ENCODE measurements at regions not wholly inside any gene's neighbourhood (a gene's known extent, or its start where the extent isn't known, plus 50 kb on each side); places are given as distances from the start of the nearest gene placed in this dataset.

GRCh38 chr2:217746808-217747207 lies 256.0 kb downstream of the TNS1 start:
- 58% methylated on average over 3 of the region's 3 CpGs for WGBS (ENCODE audit: low lambda C conversion rate)
- no peaks in the 10 kb centered on the region; the same call in 1 of the 2 replicates for H4K20me1 ChIP-seq (ENCODE audit: insufficient read depth, low read length)
- H3K4me3 ChIP-seq (replicated peaks in 1 of 3; ENCODE audit: insufficient read depth in 1 of 3, low read depth in 2 of 3, low read length in 3 of 3) = no peak overlapping the region
- CTCF ChIA-PET (ENCODE audit: low intra/inter-chr PET ratio, low total read pairs) = no interaction called here
- no peaks in the 10 kb centered on the region for H3K9me3 ChIP-seq (ENCODE audit: low read length)
- FAIRE-seq = no peak
- H3K79me2 ChIP-seq (ENCODE audit: insufficient read depth, low read length) = no peaks in the 10 kb centered on the region
- intact Hi-C loops (cut with micrococcal nuclease; ENCODE audit: unreplicated experiment) = no loop called here
- no peaks in the 10 kb centered on the region for H3K36me3 ChIP-seq (replicated peaks in 1 of 2; ENCODE audit: control insufficient read depth in 1 of 2, insufficient read depth in 2 of 2, low read length in 2 of 2)
- no peaks in the 10 kb centered on the region for H3K4me1 ChIP-seq (ENCODE audit: insufficient read depth, low read length)
- no peak for ATAC-seq
- H3K4me2 ChIP-seq (ENCODE audit: low read depth, low read length) = no peak overlapping the region
- in situ Hi-C loops (cut with HindIII; ENCODE audit: extremely low pct_ligation_motif_present, low pct_unique_long_range_greater_than_20kb) = no loop called here
- H3K27ac ChIP-seq (ENCODE audit: extremely low read length, insufficient read depth, low read length) = no peak overlapping the region
- peaks cover 0 to 16% of the 10 kb centered on the region in 2 experiments; a peak in 2 of 5 replicates for H3K27me3 ChIP-seq (ENCODE audit: control insufficient read depth in 1 of 2, insufficient read depth in 2 of 2, low read length in 2 of 2)
- BruUV-seq (replicated peaks) = no TSS peak
- no peak overlapping the region for H2AFZ ChIP-seq (ENCODE audit: low read length)
- POLR2A ChIA-PET = no interaction called here
- TF ChIP-seq ZFY (CRISPR knock-in tag; IDR thresholded peaks at IDR 0.05) = no peak
- TF ChIP-seq, protein P1, sequence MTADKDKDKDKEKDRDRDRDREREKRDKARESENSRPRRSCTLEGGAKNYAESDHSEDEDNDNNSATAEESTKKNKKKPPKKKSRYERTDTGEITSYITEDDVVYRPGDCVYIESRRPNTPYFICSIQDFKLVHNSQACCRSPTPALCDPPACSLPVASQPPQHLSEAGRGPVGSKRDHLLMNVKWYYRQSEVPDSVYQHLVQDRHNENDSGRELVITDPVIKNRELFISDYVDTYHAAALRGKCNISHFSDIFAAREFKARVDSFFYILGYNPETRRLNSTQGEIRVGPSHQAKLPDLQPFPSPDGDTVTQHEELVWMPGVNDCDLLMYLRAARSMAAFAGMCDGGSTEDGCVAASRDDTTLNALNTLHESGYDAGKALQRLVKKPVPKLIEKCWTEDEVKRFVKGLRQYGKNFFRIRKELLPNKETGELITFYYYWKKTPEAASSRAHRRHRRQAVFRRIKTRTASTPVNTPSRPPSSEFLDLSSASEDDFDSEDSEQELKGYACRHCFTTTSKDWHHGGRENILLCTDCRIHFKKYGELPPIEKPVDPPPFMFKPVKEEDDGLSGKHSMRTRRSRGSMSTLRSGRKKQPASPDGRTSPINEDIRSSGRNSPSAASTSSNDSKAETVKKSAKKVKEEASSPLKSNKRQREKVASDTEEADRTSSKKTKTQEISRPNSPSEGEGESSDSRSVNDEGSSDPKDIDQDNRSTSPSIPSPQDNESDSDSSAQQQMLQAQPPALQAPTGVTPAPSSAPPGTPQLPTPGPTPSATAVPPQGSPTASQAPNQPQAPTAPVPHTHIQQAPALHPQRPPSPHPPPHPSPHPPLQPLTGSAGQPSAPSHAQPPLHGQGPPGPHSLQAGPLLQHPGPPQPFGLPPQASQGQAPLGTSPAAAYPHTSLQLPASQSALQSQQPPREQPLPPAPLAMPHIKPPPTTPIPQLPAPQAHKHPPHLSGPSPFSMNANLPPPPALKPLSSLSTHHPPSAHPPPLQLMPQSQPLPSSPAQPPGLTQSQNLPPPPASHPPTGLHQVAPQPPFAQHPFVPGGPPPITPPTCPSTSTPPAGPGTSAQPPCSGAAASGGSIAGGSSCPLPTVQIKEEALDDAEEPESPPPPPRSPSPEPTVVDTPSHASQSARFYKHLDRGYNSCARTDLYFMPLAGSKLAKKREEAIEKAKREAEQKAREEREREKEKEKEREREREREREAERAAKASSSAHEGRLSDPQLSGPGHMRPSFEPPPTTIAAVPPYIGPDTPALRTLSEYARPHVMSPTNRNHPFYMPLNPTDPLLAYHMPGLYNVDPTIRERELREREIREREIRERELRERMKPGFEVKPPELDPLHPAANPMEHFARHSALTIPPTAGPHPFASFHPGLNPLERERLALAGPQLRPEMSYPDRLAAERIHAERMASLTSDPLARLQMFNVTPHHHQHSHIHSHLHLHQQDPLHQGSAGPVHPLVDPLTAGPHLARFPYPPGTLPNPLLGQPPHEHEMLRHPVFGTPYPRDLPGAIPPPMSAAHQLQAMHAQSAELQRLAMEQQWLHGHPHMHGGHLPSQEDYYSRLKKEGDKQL (CRISPR knock-in tag; IDR thresholded peaks at IDR 0.05; ENCODE audit: low read depth) = no peak
- TF ChIP-seq ONECUT2 (CRISPR knock-in tag; IDR thresholded peaks at IDR 0.05) = no peak
- no peak for TF ChIP-seq ZC3H13 (CRISPR knock-in tag; IDR thresholded peaks at IDR 0.05)
- no peak for TF ChIP-seq ZNF12 (CRISPR knock-in tag; IDR thresholded peaks at IDR 0.05)
- no peak for TF ChIP-seq ZNF224 (CRISPR knock-in tag; IDR thresholded peaks at IDR 0.05)
- no peak for TF ChIP-seq ZNF441 (CRISPR knock-in tag; IDR thresholded peaks at IDR 0.05; ENCODE audit: borderline replicate concordance)
- TF ChIP-seq ZNF138 (CRISPR knock-in tag; IDR thresholded peaks at IDR 0.05; ENCODE audit: low read depth) = no peak
- DNase-seq (ENCODE audit: low spot score) = no peak
- H3K9ac ChIP-seq (ENCODE audit: insufficient read depth, low read depth, low read length) = no peak overlapping the region
